Endothelial cell (in vitro differentiated cells): ENCODE measurements at regions not wholly inside any gene's neighbourhood (a gene's known extent, or its start where the extent isn't known, plus 50 kb on each side); places are given as distances from the start of the nearest gene placed in this dataset.

ENCODE experiments used
- DNase-seq: peaks from one replicate; pipeline ENCODE4 v3.0.0; 2021; ENCODE audit warnings: low spot score
- H3K27ac Mint-ChIP-seq: one replicate; pipeline ENCODE4 v1.8.0; 2021; ENCODE audit warnings: mixed read lengths, inconsistent platforms; ENCODE audit not compliant: unreplicated experiment
- H3K27me3 Mint-ChIP-seq: one replicate; pipeline ENCODE4 v1.8.0; 2021; ENCODE audit warnings: mild to moderate bottlenecking, moderate library complexity, mixed read lengths, inconsistent platforms; ENCODE audit not compliant: unreplicated experiment
- H3K36me3 Mint-ChIP-seq: one replicate; pipeline ENCODE4 v1.8.0; 2021; ENCODE audit warnings: mild to moderate bottlenecking, low read depth, mixed read lengths, inconsistent platforms; ENCODE audit not compliant: unreplicated experiment
- H3K4me1 Mint-ChIP-seq: one replicate; pipeline ENCODE4 v1.8.0; 2021; ENCODE audit warnings: mild to moderate bottlenecking, mixed read lengths, inconsistent platforms; ENCODE audit not compliant: unreplicated experiment
- H3K4me3 Mint-ChIP-seq: one replicate; pipeline ENCODE4 v1.8.0; 2021; ENCODE audit warnings: mild to moderate bottlenecking, mixed read lengths, inconsistent platforms; ENCODE audit not compliant: unreplicated experiment
- H3K9me3 Mint-ChIP-seq: one replicate; pipeline ENCODE4 v1.8.0; 2021; ENCODE audit warnings: mixed read lengths, inconsistent platforms; ENCODE audit not compliant: unreplicated experiment
- CTCF ChIP-seq: fragments of 200-600 bp; sonication (generic); IDR thresholded peaks from one replicate; pipeline ENCODE4 v1.5.0; 2021; ENCODE audit warnings: antibody characterized with exemption; ENCODE audit not compliant: unreplicated experiment

- no peaks in the 10 kb centered on the region for H3K4me1 Mint-ChIP-seq
- H3K9me3 Mint-ChIP-seq, result no peaks in the 10 kb centered on the region
- H3K36me3 Mint-ChIP-seq, result no peaks in the 10 kb centered on the region
- H3K27ac Mint-ChIP-seq, result no peak overlapping the region
- no peaks in the 10 kb centered on the region for H3K27me3 Mint-ChIP-seq
- TF ChIP-seq CTCF, result no peak
- no peak overlapping the region for H3K4me3 Mint-ChIP-seq
- no peak for DNase-seq
Observed at GRCh38 chr13:60981407-60981806, 434.2 kb downstream of the PCDH20 start.

GRCh38 chr13:60976367-60976766 is 439.3 kb downstream of the PCDH20 start:
- Mint-ChIP-seq H3K27me3 (no peaks in the 10 kb centered on the region), H3K9me3 (no peaks in the 10 kb centered on the region), H3K4me3 (no peak overlapping the region), H3K4me1 (no peaks in the 10 kb centered on the region), H3K36me3 (no peaks in the 10 kb centered on the region), H3K27ac (no peak overlapping the region)
- TF ChIP-seq CTCF, result no peak
- DNase-seq, result no peak

GRCh38 chr13:60974296-60974695 is 441.4 kb downstream of the PCDH20 start:
- no peaks in the 10 kb centered on the region for H3K9me3 Mint-ChIP-seq
- H3K4me1 Mint-ChIP-seq, result no peaks in the 10 kb centered on the region
- no peak for TF ChIP-seq CTCF
- no peak overlapping the region for H3K4me3 Mint-ChIP-seq
- no peak for DNase-seq
- H3K27ac Mint-ChIP-seq, result no peak overlapping the region
- H3K27me3 Mint-ChIP-seq, result no peaks in the 10 kb centered on the region
- H3K36me3 Mint-ChIP-seq, result no peaks in the 10 kb centered on the region

- no peak overlapping the region for H3K27ac Mint-ChIP-seq
- no peak for TF ChIP-seq CTCF
- H3K9me3 Mint-ChIP-seq, result no peaks in the 10 kb centered on the region
- no peak overlapping the region for H3K4me3 Mint-ChIP-seq
- DNase-seq, result no peak
- H3K4me1 Mint-ChIP-seq, result no peaks in the 10 kb centered on the region
- H3K36me3 Mint-ChIP-seq, result no peaks in the 10 kb centered on the region
- H3K27me3 Mint-ChIP-seq, result no peaks in the 10 kb centered on the region
Observed at GRCh38 chr13:60973529-60973928, 442.1 kb downstream of the PCDH20 start.

- Mint-ChIP-seq H3K27me3 (no peaks in the 10 kb centered on the region), H3K4me3 (no peak overlapping the region), H3K36me3 (no peaks in the 10 kb centered on the region), H3K27ac (no peak overlapping the region), H3K4me1 (no peaks in the 10 kb centered on the region), H3K9me3 (no peaks in the 10 kb centered on the region)
- no peak for DNase-seq
- TF ChIP-seq CTCF, result no peak
Observed at GRCh38 chr13:60970736-60971135, 444.9 kb downstream of the PCDH20 start.
